ENCODE measurements at regions not wholly inside any gene's neighbourhood (a gene's known extent, or its start where the extent isn't known, plus 50 kb on each side); places are given as distances from the start of the nearest gene placed in this dataset.

GRCh38 chr6:14582749-14583148 is 465.2 kb downstream of the CD83 start:
- H3K27me3 ChIP-seq (ENCODE audit: control insufficient read depth, insufficient read depth, low read length), result no peaks in the 10 kb centered on the region
- CTCF ChIA-PET, result no interaction called here
- no peaks in the 10 kb centered on the region for H3K36me3 ChIP-seq (ENCODE audit: control insufficient read depth, insufficient read depth, low read length)
- no peak overlapping the region for H3K4me3 ChIP-seq (ENCODE audit: low read depth in 2 of 2, low read length in 2 of 2)
- no peak overlapping the region for H3K27ac ChIP-seq (ENCODE audit: low read length)
- intact Hi-C loops (cut with micrococcal nuclease; ENCODE audit: unreplicated experiment) (no loop called here), in situ Hi-C loops (cut with HindIII; ENCODE audit: low pct_unique_long_range_greater_than_20kb, low sequenced_read_pairs) (no loop called here)
- H3K9me3 ChIP-seq (ENCODE audit: control insufficient read depth, insufficient read depth, low read depth, low read length), result no peaks in the 10 kb centered on the region
- POLR2A ChIA-PET, result interaction anchor here (0.7 kb wide), 1 partner anchor 657 kb away, joined by 3 read pairs; no protein-coding TSS in a partner anchor
- ATAC-seq (no peak), DNase-seq (ENCODE audit: low read depth, low spot score) (no peak)
- H3K4me1 ChIP-seq (ENCODE audit: control insufficient read depth, insufficient read depth, low read length), result no peaks in the 10 kb centered on the region
- TF ChIP-seq, protein P1, sequence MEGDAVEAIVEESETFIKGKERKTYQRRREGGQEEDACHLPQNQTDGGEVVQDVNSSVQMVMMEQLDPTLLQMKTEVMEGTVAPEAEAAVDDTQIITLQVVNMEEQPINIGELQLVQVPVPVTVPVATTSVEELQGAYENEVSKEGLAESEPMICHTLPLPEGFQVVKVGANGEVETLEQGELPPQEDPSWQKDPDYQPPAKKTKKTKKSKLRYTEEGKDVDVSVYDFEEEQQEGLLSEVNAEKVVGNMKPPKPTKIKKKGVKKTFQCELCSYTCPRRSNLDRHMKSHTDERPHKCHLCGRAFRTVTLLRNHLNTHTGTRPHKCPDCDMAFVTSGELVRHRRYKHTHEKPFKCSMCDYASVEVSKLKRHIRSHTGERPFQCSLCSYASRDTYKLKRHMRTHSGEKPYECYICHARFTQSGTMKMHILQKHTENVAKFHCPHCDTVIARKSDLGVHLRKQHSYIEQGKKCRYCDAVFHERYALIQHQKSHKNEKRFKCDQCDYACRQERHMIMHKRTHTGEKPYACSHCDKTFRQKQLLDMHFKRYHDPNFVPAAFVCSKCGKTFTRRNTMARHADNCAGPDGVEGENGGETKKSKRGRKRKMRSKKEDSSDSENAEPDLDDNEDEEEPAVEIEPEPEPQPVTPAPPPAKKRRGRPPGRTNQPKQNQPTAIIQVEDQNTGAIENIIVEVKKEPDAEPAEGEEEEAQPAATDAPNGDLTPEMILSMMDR (IDR thresholded peaks at IDR 0.05), result no peak
- TF ChIP-seq SIN3A (IDR thresholded peaks at IDR 0.05; ENCODE audit: borderline replicate concordance, insufficient read depth, low read depth, low read length) (no peak), POLR2AphosphoS5 (IDR thresholded peaks at IDR 0.05; ENCODE audit: low read depth, low read length) (no peak)
- BruUV-seq (replicated peaks), result no TSS peak

- Histone ChIP-seq H3K4me1 (ENCODE audit: control insufficient read depth, insufficient read depth, low read length) (no peaks in the 10 kb centered on the region), H3K4me3 (ENCODE audit: low read depth in 2 of 2, low read length in 2 of 2) (no peak overlapping the region), H3K36me3 (ENCODE audit: control insufficient read depth, insufficient read depth, low read length) (no peaks in the 10 kb centered on the region), H3K27ac (ENCODE audit: low read length) (no peak overlapping the region), H3K27me3 (ENCODE audit: control insufficient read depth, insufficient read depth, low read length) (no peaks in the 10 kb centered on the region), H3K9me3 (ENCODE audit: control insufficient read depth, insufficient read depth, low read depth, low read length) (no peaks in the 10 kb centered on the region)
- TF ChIP-seq POLR2AphosphoS5 (IDR thresholded peaks at IDR 0.05; ENCODE audit: low read depth, low read length) (no peak), REST (IDR thresholded peaks at IDR 0.05; ENCODE audit: insufficient read depth in 1 of 2, low read depth in 2 of 2, low read length in 1 of 2) (no peak), TCF7L2 (IDR thresholded peaks at IDR 0.05; ENCODE audit: low read depth, low read length) (no peak), SIN3A (IDR thresholded peaks at IDR 0.05; ENCODE audit: borderline replicate concordance, insufficient read depth, low read depth, low read length) (no peak)
- TF ChIP-seq, protein P1 (IDR thresholded peaks at IDR 0.05), result no peak
- no TSS peak for BruUV-seq (replicated peaks)
- intact Hi-C loops (cut with micrococcal nuclease; ENCODE audit: unreplicated experiment) (no loop called here), in situ Hi-C loops (cut with HindIII; ENCODE audit: low pct_unique_long_range_greater_than_20kb, low sequenced_read_pairs) (no loop called here)
- ATAC-seq (no peak), DNase-seq (ENCODE audit: low read depth, low spot score) (no peak)
- ChIA-PET CTCF (no interaction called here), POLR2A (no interaction called here)
Measured at GRCh38 chr6:14583826-14584225, 466.3 kb downstream of the CD83 start.
